GM12878 (cell line): ENCODE measurements at regions not wholly inside any gene's neighbourhood (a gene's known extent, or its start where the extent isn't known, plus 50 kb on each side); places are given as distances from the start of the nearest gene placed in this dataset.

ENCODE experiments used
- ATAC-seq: fragments of 200-7000 bp; cut with Tn5 transposase; 3 replicates; pipeline ENCODE4 v1.9.1; 2020; ENCODE audit warnings: mild to moderate bottlenecking, moderate library complexity
- BruUV-seq: library from RNA; stranded (reverse); fragments of 400-500 nt; replicated peaks from 2 replicates; lab custom pipeline; 2021; lab: Mats Ljungman, UMichigan
- CTCF ChIA-PET: fragments of 300-600 bp; sonication (Branson Sonifier 250); formaldehyde crosslinking; extraction: SDS; loops from one replicate; lab custom pipeline; 2021; ENCODE audit warnings: inconsistent platforms; lab: Yijun Ruan, JAX
- POLR2A ChIA-PET: fragments of 350-600 bp; formaldehyde crosslinking; extraction: SDS; loops from one replicate; lab custom pipeline; 2021; ENCODE audit warnings: inconsistent platforms; lab: Charles Lee
- RAD21 ChIA-PET: fragments of 300-600 bp; sonication (Branson Sonifier 250); formaldehyde crosslinking; loops from one replicate; lab custom pipeline; 2023; ENCODE audit warnings: antibody characterized with exemption; ENCODE audit not compliant: unreplicated experiment; lab: Charles Lee
- SMC1A ChIA-PET: fragments of 300-600 bp; sonication (Branson Sonifier 250); formaldehyde crosslinking; loops from one replicate; lab custom pipeline; 2023; ENCODE audit not compliant: unreplicated experiment, uncharacterized antibody; lab: Charles Lee
- DNase-seq: peaks from one replicate; pipeline ENCODE4 v3.0.0-alpha.2; 2011; ENCODE audit warnings: low read depth, low spot score
- FAIRE-seq: peaks from 3 replicates; lab custom pipeline; 2011; peaks lifted over from hg19 to GRCh38; lab: Jason Lieb, UNC
- H2AFZ ChIP-seq: 2 replicates; pipeline ENCODE4 v1.6.0; 2011; ENCODE audit warnings: low read depth, low read length, control low read depth; ENCODE audit not compliant: control insufficient read depth
- H3K27ac ChIP-seq: 2 replicates; pipeline ENCODE4 v1.5.1; 2011; ENCODE audit warnings: control low read depth; ENCODE audit not compliant: control insufficient read depth, insufficient read depth
- H3K27me3 ChIP-seq, 2 experiments: replicated peaks in 1 of 2; 2 replicates each; pipeline versions ENCODE4 v1.6.0 to v1.6.1; 2011; ENCODE audit warnings: low read length in 1 of 2; ENCODE audit not compliant: control insufficient read depth in 2 of 2, insufficient read depth in 2 of 2
- H3K36me3 ChIP-seq, 2 experiments: 2 replicates each; pipeline ENCODE4 v1.5.1; 2011; ENCODE audit warnings: low read length in 1 of 2; ENCODE audit not compliant: control insufficient read depth in 2 of 2, insufficient read depth in 2 of 2
- H3K4me1 ChIP-seq: 2 replicates; pipeline ENCODE4 v1.6.1; 2011; ENCODE audit warnings: mild to moderate bottlenecking, low read length, moderate library complexity, mixed read lengths; ENCODE audit not compliant: control insufficient read depth, insufficient read depth
- H3K4me2 ChIP-seq: 2 replicates; pipeline ENCODE4 v1.6.0; 2011; ENCODE audit warnings: control low read depth; ENCODE audit not compliant: control insufficient read depth, insufficient read depth
- H3K4me3 ChIP-seq: fragments of 200-600 bp; sonication (generic); 2 replicates; pipeline ENCODE4 v1.5.1; 2016
- H3K79me2 ChIP-seq: 2 replicates; pipeline ENCODE4 v1.6.0; 2011; ENCODE audit warnings: low read length; ENCODE audit not compliant: control insufficient read depth, insufficient read depth
- H3K9ac ChIP-seq: 2 replicates; pipeline ENCODE4 v1.8.0; 2011; ENCODE audit warnings: low read length, control low read depth, mixed read lengths; ENCODE audit not compliant: control insufficient read depth, insufficient read depth
- H3K9me3 ChIP-seq: replicated peaks from 3 replicates; pipeline ENCODE4 v1.5.1; 2011; ENCODE audit warnings: mild to moderate bottlenecking, low read length; ENCODE audit not compliant: control insufficient read depth, insufficient read depth
- H4K20me1 ChIP-seq: 2 replicates; pipeline ENCODE4 v1.6.0; 2011; ENCODE audit not compliant: control insufficient read depth, insufficient read depth
- CBX5 ChIP-seq: sonication (generic); IDR thresholded peaks from 2 replicates; pipeline ENCODE4 v1.6.1; 2016; ENCODE audit warnings: low read depth, moderate library complexity, mild to moderate bottlenecking, inconsistent platforms
- EZH2 ChIP-seq: IDR thresholded peaks from 2 replicates; pipeline ENCODE4 v1.6.1; 2012; ENCODE audit warnings: low read depth, mild to moderate bottlenecking, control low read depth, inconsistent platforms, low read length, borderline replicate concordance; ENCODE audit not compliant: control insufficient read depth
- MYB ChIP-seq: fragments of 150-350 bp; IDR thresholded peaks from 2 replicates; pipeline ENCODE4 v1.6.1; 2014; ENCODE audit warnings: mild to moderate bottlenecking, low read depth, low read length, borderline replicate concordance
- SMC3 ChIP-seq: IDR thresholded peaks from 2 replicates; pipeline ENCODE4 v1.6.1; 2011; ENCODE audit warnings: low read length, improper control_type of control experiment, borderline replicate concordance
- WGBS: methylation state at CpG from one replicate; pipeline ENCODE4 v1.1.6; 2016; ENCODE audit warnings: low lambda C conversion rate; ENCODE audit not compliant: insufficient replicate concordance, insufficient coverage; ENCODE audit errors: missing lambda C conversion rate; 5-methylcytosine and 5-hydroxymethylcytosine counted together
- in situ Hi-C: fragments of 300-500 bp; cut with MboI; formaldehyde crosslinking; loops from 9 replicates; pipeline ENCODE4 v1.14.3; 2018; ENCODE audit warnings: mixed read lengths
- intact Hi-C: fragments of 100-400 bp; cut with micrococcal nuclease; formaldehyde crosslinking; loops from one replicate; pipeline ENCODE4 v1.14.2; 2022; ENCODE audit not compliant: unreplicated experiment

DNA sequence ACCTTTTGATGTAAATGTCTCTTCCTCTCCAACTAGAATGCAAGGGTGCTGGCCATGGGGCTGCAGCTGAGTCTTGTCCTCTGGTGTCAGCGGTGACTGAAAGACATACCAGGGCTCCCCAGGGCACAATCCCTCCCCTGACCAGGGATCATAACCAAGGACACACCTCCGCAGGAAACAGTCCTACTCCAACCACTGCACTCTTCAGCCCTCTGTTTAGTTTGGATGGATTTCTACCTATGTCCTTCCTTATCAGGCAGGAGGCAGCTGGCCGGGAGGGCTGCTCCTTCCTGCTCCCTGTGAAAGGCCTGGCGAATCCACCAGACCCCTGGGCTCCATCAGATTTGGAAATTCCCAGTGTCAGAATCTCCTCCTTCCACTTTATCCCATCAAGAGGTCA, 185.2 kb upstream of the ID2 start:
- H3K27ac ChIP-seq = no peak overlapping the region
- TF ChIP-seq MYB (no peak), CBX5 (no peak), SMC3 (no peak)
- no TSS peak for BruUV-seq
- POLR2A ChIA-PET = interaction anchor here (1.2 to 1.6 kb wide), 3 partner anchors 13 to 15 kb away, joined by 4 to 5 read pairs (median 4); no protein-coding TSS in a partner anchor
- H3K4me1 ChIP-seq = no peaks in the 10 kb centered on the region
- ATAC-seq (no peak), DNase-seq (no peak), FAIRE-seq (no peak)
- H3K9ac ChIP-seq = no peak overlapping the region
- no peak overlapping the region for H2AFZ ChIP-seq
- no peaks in the 10 kb centered on the region for H3K36me3 ChIP-seq
- H3K4me3 ChIP-seq = no peak overlapping the region
- CTCF ChIA-PET = interaction anchor here (2.3 kb wide), 1 partner anchor 14 kb away, joined by 6 read pairs; no protein-coding TSS in a partner anchor
- no peaks in the 10 kb centered on the region for H3K79me2 ChIP-seq
- RAD21 ChIA-PET = interaction anchor here (0.9 kb wide), 1 partner anchor 16 kb away, joined by 4 read pairs; no protein-coding TSS in a partner anchor
- H4K20me1 ChIP-seq = no peaks in the 10 kb centered on the region
- H3K9me3 ChIP-seq = no peaks in the 10 kb centered on the region
- intact Hi-C loops (no loop called here), in situ Hi-C loops (no loop called here)
- no peak overlapping the region for H3K4me2 ChIP-seq
- WGBS = 36% methylated on average over 4 of the region's 4 CpGs
- SMC1A ChIA-PET = interaction anchor here (0.9 to 1.8 kb wide), 2 partner anchors 11 to 14 kb away, joined by 3 to 7 read pairs; no protein-coding TSS in a partner anchor
- H3K27me3 ChIP-seq = no peaks in the 10 kb centered on the region

DNA sequence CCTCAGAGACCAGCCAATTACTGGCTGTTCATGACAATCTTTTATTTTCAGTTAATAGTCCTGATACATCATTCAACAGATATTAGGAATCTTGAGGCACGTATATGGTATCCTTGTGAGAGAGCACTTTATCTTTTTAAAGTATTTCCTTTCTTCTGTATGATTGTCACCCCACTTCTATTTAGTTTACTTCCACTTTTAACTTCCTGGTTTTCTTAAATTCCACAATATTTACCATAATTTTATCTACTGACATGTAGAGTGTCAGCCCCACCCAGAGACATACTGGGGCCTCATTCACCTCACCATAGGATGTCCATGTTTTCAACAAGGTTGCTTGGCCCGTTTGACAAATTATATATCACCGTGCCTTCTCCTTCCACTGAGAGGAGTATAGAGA, 182.9 kb upstream of the ID2 start:
- DNase-seq = no peak
- Histone ChIP-seq H3K79me2 (no peaks in the 10 kb centered on the region), H3K27ac (no peak overlapping the region), H3K9ac (no peak overlapping the region), H3K36me3 (no peaks in the 10 kb centered on the region), H3K9me3 (no peaks in the 10 kb centered on the region), H3K4me3 (no peak overlapping the region), H2AFZ (no peak overlapping the region), H3K4me1 (no peaks in the 10 kb centered on the region), H4K20me1 (no peaks in the 10 kb centered on the region), H3K4me2 (no peak overlapping the region), H3K27me3 (no peaks in the 10 kb centered on the region)
- 49% methylated on average over 3 of the region's 3 CpGs for WGBS
- in situ Hi-C loops = no loop called here
- ChIA-PET RAD21 (no interaction called here), SMC1A (no interaction called here), POLR2A (no interaction called here), CTCF (interaction anchor here (1.1 kb wide), 1 partner anchor 10 kb away, joined by 3 read pairs; no protein-coding TSS in a partner anchor)
- BruUV-seq = no TSS peak
- no peak for ATAC-seq
- FAIRE-seq = no peak
- intact Hi-C loops = no loop called here
- TF ChIP-seq EZH2 = no peak
- TF ChIP-seq, all 136 proteins: peak for 0
